WTC11 (cell line): ENCODE measurements at regions not wholly inside any gene's neighbourhood (a gene's known extent, or its start where the extent isn't known, plus 50 kb on each side); places are given as distances from the start of the nearest gene placed in this dataset.

ENCODE experiments used
- FOXK1 ChIP-seq: sonication (generic); formaldehyde crosslinking; IDR thresholded peaks from 2 replicates; pipeline ENCODE4 v1.8.0; 2022; ENCODE audit warnings: mild to moderate bottlenecking, moderate library complexity, missing genetic modification reagents
- NFATC4 ChIP-seq: fragments of 250-450 bp; sonication (Bioruptor Pico); IDR thresholded peaks from 2 replicates; pipeline ENCODE4 v1.9.0; 2021; ENCODE audit warnings: mild to moderate bottlenecking
- NR3C1 ChIP-seq: sonication (generic); formaldehyde crosslinking; conservative IDR thresholded peaks from 2 replicates; pipeline ENCODE4 v1.8.1; 2023; ENCODE audit warnings: low read depth, mild to moderate bottlenecking, missing genetic modification reagents
- RELA ChIP-seq: sonication (generic); formaldehyde crosslinking; IDR thresholded peaks from 2 replicates; pipeline ENCODE4 v1.8.1; 2022; ENCODE audit warnings: missing genetic modification reagents, mild to moderate bottlenecking, borderline replicate concordance
- SP1 ChIP-seq: sonication (generic); formaldehyde crosslinking; conservative IDR thresholded peaks from 2 replicates; pipeline ENCODE4 v1.8.1; 2022; ENCODE audit warnings: missing genetic modification reagents
- TCF7 ChIP-seq: sonication (generic); formaldehyde crosslinking; IDR thresholded peaks from 2 replicates; pipeline ENCODE4 v1.8.0; 2022; ENCODE audit warnings: mild to moderate bottlenecking, low read depth, missing genetic modification reagents, moderate library complexity
- TEAD4 ChIP-seq: sonication (generic); formaldehyde crosslinking; IDR thresholded peaks from 2 replicates; pipeline ENCODE4 v1.8.0; 2022; ENCODE audit warnings: mild to moderate bottlenecking, missing genetic modification reagents
- TF ChIP-seq, protein P1 (sequence below): fragments of 200-600 bp; IDR thresholded peaks from 2 replicates; pipeline ENCODE4 v1.8.0; 2022; ENCODE audit warnings: antibody characterized with exemption
- TF ChIP-seq, protein P2 (sequence below): sonication (generic); formaldehyde crosslinking; IDR thresholded peaks from 2 replicates; pipeline ENCODE4 v1.8.0; 2023; ENCODE audit warnings: missing genetic modification reagents
- TF ChIP-seq, protein P3 (sequence below): sonication (generic); formaldehyde crosslinking; IDR thresholded peaks from 2 replicates; pipeline ENCODE4 v1.8.0; 2022; ENCODE audit warnings: mild to moderate bottlenecking, missing genetic modification reagents
- TF ChIP-seq, protein P4 (sequence below): sonication (generic); formaldehyde crosslinking; IDR thresholded peaks from 2 replicates; pipeline ENCODE4 v1.8.1; 2023; ENCODE audit warnings: mild to moderate bottlenecking, missing genetic modification reagents, moderate library complexity
- TF ChIP-seq, protein P5 (sequence below): fragments of 250-450 bp; sonication (Bioruptor Pico); IDR thresholded peaks from 2 replicates; pipeline ENCODE4 v1.9.0; 2021; ENCODE audit warnings: mild to moderate bottlenecking, borderline replicate concordance

DNA sequence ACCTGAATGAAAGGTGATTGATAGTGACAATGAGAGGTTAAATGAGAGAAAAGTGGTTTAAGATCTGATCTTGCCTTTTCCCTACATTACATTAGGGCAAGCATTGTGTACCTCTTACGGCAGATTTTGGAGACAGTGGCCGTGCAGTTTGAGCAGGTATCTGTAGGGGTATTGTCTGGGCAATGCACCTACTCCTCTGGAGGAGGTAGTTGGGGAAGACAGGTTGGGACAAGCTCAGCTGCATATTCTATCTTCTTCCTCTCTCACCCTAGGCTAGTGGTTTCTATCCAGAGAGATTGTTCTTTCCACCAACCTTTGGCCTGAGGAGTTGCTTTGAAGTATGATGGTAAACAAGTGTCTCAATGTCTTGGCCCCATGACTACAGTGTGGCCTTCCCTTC lies 323.2 kb downstream of the CYP26B1 start:
- TF ChIP-seq, protein P1, sequence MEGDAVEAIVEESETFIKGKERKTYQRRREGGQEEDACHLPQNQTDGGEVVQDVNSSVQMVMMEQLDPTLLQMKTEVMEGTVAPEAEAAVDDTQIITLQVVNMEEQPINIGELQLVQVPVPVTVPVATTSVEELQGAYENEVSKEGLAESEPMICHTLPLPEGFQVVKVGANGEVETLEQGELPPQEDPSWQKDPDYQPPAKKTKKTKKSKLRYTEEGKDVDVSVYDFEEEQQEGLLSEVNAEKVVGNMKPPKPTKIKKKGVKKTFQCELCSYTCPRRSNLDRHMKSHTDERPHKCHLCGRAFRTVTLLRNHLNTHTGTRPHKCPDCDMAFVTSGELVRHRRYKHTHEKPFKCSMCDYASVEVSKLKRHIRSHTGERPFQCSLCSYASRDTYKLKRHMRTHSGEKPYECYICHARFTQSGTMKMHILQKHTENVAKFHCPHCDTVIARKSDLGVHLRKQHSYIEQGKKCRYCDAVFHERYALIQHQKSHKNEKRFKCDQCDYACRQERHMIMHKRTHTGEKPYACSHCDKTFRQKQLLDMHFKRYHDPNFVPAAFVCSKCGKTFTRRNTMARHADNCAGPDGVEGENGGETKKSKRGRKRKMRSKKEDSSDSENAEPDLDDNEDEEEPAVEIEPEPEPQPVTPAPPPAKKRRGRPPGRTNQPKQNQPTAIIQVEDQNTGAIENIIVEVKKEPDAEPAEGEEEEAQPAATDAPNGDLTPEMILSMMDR = no peak
- TF ChIP-seq SP1 (CRISPR knock-in tag) (no peak), TCF7 (CRISPR knock-in tag) (no peak), TEAD4 (CRISPR knock-in tag) (no peak), NR3C1 (no peak), NFATC4 (CRISPR knock-in tag) (no peak), FOXK1 (CRISPR knock-in tag) (no peak), RELA (CRISPR knock-in tag) (no peak)
- TF ChIP-seq, protein P2, sequence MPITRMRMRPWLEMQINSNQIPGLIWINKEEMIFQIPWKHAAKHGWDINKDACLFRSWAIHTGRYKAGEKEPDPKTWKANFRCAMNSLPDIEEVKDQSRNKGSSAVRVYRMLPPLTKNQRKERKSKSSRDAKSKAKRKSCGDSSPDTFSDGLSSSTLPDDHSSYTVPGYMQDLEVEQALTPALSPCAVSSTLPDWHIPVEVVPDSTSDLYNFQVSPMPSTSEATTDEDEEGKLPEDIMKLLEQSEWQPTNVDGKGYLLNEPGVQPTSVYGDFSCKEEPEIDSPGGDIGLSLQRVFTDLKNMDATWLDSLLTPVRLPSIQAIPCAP (CRISPR knock-in tag) = no peak
- TF ChIP-seq, protein P3, sequence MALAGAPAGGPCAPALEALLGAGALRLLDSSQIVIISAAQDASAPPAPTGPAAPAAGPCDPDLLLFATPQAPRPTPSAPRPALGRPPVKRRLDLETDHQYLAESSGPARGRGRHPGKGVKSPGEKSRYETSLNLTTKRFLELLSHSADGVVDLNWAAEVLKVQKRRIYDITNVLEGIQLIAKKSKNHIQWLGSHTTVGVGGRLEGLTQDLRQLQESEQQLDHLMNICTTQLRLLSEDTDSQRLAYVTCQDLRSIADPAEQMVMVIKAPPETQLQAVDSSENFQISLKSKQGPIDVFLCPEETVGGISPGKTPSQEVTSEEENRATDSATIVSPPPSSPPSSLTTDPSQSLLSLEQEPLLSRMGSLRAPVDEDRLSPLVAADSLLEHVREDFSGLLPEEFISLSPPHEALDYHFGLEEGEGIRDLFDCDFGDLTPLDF (CRISPR knock-in tag) = no peak
- TF ChIP-seq, protein P4, sequence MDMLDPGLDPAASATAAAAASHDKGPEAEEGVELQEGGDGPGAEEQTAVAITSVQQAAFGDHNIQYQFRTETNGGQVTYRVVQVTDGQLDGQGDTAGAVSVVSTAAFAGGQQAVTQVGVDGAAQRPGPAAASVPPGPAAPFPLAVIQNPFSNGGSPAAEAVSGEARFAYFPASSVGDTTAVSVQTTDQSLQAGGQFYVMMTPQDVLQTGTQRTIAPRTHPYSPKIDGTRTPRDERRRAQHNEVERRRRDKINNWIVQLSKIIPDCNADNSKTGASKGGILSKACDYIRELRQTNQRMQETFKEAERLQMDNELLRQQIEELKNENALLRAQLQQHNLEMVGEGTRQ (CRISPR knock-in tag) = no peak
- TF ChIP-seq, protein P5, sequence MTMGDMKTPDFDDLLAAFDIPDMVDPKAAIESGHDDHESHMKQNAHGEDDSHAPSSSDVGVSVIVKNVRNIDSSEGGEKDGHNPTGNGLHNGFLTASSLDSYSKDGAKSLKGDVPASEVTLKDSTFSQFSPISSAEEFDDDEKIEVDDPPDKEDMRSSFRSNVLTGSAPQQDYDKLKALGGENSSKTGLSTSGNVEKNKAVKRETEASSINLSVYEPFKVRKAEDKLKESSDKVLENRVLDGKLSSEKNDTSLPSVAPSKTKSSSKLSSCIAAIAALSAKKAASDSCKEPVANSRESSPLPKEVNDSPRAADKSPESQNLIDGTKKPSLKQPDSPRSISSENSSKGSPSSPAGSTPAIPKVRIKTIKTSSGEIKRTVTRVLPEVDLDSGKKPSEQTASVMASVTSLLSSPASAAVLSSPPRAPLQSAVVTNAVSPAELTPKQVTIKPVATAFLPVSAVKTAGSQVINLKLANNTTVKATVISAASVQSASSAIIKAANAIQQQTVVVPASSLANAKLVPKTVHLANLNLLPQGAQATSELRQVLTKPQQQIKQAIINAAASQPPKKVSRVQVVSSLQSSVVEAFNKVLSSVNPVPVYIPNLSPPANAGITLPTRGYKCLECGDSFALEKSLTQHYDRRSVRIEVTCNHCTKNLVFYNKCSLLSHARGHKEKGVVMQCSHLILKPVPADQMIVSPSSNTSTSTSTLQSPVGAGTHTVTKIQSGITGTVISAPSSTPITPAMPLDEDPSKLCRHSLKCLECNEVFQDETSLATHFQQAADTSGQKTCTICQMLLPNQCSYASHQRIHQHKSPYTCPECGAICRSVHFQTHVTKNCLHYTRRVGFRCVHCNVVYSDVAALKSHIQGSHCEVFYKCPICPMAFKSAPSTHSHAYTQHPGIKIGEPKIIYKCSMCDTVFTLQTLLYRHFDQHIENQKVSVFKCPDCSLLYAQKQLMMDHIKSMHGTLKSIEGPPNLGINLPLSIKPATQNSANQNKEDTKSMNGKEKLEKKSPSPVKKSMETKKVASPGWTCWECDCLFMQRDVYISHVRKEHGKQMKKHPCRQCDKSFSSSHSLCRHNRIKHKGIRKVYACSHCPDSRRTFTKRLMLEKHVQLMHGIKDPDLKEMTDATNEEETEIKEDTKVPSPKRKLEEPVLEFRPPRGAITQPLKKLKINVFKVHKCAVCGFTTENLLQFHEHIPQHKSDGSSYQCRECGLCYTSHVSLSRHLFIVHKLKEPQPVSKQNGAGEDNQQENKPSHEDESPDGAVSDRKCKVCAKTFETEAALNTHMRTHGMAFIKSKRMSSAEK = no peak
